ENCODE measurements at regions not wholly inside any gene's neighbourhood (a gene's known extent, or its start where the extent isn't known, plus 50 kb on each side); places are given as distances from the start of the nearest gene placed in this dataset.

DNA sequence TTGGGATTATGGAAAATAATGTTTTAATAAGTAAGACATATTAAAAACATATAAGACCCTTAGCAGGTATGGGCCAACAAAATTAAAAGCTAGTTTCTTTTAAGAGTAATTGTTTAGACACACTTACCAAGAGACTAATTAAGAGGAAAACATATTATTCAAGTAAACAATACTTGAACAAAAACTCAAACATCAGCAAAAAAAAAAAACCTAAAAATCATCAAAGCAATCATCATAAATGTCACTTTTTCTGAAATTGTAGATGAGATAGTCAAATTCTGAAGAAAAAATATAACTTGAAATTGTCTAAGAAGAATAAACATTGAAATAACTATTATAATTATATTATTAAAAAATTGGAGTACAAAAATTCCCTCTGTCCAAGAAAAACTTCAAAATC is 1318.2 kb downstream of the ZPLD1 start:
- H3K27ac ChIP-seq (ENCODE audit: low read depth, low read length): no peak overlapping the region
- no peaks in the 10 kb centered on the region for H3K9me3 ChIP-seq (ENCODE audit: low read depth, low read length)
- no peak for DNase-seq (ENCODE audit: insufficient read length, low spot score, missing footprints)
- no peak overlapping the region for H2AFZ ChIP-seq (ENCODE audit: low read length)
- no peaks in the 10 kb centered on the region for H3K36me3 ChIP-seq (ENCODE audit: insufficient read depth, low read length)
- TF ChIP-seq, protein P1, sequence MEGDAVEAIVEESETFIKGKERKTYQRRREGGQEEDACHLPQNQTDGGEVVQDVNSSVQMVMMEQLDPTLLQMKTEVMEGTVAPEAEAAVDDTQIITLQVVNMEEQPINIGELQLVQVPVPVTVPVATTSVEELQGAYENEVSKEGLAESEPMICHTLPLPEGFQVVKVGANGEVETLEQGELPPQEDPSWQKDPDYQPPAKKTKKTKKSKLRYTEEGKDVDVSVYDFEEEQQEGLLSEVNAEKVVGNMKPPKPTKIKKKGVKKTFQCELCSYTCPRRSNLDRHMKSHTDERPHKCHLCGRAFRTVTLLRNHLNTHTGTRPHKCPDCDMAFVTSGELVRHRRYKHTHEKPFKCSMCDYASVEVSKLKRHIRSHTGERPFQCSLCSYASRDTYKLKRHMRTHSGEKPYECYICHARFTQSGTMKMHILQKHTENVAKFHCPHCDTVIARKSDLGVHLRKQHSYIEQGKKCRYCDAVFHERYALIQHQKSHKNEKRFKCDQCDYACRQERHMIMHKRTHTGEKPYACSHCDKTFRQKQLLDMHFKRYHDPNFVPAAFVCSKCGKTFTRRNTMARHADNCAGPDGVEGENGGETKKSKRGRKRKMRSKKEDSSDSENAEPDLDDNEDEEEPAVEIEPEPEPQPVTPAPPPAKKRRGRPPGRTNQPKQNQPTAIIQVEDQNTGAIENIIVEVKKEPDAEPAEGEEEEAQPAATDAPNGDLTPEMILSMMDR (IDR thresholded peaks at IDR 0.05; ENCODE audit: extremely low read depth, low read depth, low read length): no peak
- no peak overlapping the region for H3K4me3 ChIP-seq (ENCODE audit: insufficient read depth, low read length)
- no peaks in the 10 kb centered on the region for H3K79me2 ChIP-seq (ENCODE audit: insufficient read depth, low read length)
- no peaks in the 10 kb centered on the region for H3K4me1 ChIP-seq (ENCODE audit: insufficient read depth, low read length)
- H4K20me1 ChIP-seq (ENCODE audit: insufficient read depth, low read length): no peaks in the 10 kb centered on the region
- no peak overlapping the region for H3K4me2 ChIP-seq (ENCODE audit: insufficient read depth, low read length)
- H3K27me3 ChIP-seq (ENCODE audit: insufficient read depth, low read length): no peaks in the 10 kb centered on the region

DNA sequence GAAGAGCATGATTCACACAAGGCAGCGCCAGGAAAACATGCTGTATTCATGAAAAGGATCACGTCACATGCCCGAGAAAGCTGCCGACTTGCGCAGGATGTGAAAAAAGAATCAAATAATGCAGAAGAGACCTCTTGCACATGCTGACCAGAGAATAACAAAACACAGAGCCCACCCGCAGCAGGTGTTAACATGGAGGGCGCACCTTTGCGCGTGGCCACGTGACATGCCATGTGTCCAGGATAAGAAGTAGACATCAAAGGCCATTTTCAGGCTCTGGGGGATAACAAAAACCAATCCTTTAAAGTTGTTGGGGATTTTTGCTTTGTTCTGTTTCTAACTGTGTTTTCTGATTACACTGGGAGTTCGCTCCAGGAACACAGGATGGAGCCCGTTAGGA is 1332.8 kb downstream of the ZPLD1 start:
- no peaks in the 10 kb centered on the region for H4K20me1 ChIP-seq (ENCODE audit: insufficient read depth, low read length)
- no peak overlapping the region for H3K4me3 ChIP-seq (ENCODE audit: insufficient read depth, low read length)
- H3K27me3 ChIP-seq (ENCODE audit: insufficient read depth, low read length): no peaks in the 10 kb centered on the region
- TF ChIP-seq, protein P1 (IDR thresholded peaks at IDR 0.05; ENCODE audit: extremely low read depth, low read depth, low read length): no peak
- DNase-seq (ENCODE audit: insufficient read length, low spot score, missing footprints): no peak
- H3K9me3 ChIP-seq (ENCODE audit: low read depth, low read length): peaks cover 2% of the 10 kb centered on the region
- no peak overlapping the region for H3K27ac ChIP-seq (ENCODE audit: low read depth, low read length)
- no peak overlapping the region for H2AFZ ChIP-seq (ENCODE audit: low read length)
- H3K4me1 ChIP-seq (ENCODE audit: insufficient read depth, low read length): no peaks in the 10 kb centered on the region
- no peak overlapping the region for H3K4me2 ChIP-seq (ENCODE audit: insufficient read depth, low read length)
- no peaks in the 10 kb centered on the region for H3K36me3 ChIP-seq (ENCODE audit: insufficient read depth, low read length)
- no peaks in the 10 kb centered on the region for H3K79me2 ChIP-seq (ENCODE audit: insufficient read depth, low read length)

DNA sequence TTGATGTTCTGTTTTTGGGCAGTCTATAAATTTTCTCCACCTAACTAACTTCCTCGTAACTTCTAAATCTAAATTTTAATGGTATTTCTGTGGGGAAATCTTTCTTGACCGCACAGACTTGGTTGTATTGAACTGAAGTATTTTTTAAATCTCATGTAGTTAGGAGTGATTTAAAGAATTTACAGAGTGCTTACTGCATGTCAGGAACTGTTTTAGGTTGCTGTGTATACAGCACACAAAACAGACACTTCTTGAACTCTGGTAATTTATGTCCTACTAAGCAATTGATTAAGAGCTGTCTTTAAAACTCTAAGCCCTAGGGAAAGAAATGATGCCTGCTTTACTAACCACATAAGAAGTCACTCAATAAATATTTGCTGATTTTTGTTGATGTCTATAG is 1350.2 kb downstream of the ZPLD1 start:
- DNase-seq (ENCODE audit: insufficient read length, low spot score, missing footprints): no peak
- TF ChIP-seq, protein P1 (IDR thresholded peaks at IDR 0.05; ENCODE audit: extremely low read depth, low read depth, low read length): no peak
- H3K27ac ChIP-seq (ENCODE audit: low read depth, low read length): no peak overlapping the region
- peaks cover 3% of the 10 kb centered on the region for H3K9me3 ChIP-seq (ENCODE audit: low read depth, low read length)
- H3K4me2 ChIP-seq (ENCODE audit: insufficient read depth, low read length): no peak overlapping the region
- H3K4me3 ChIP-seq (ENCODE audit: insufficient read depth, low read length): no peak overlapping the region
- H3K4me1 ChIP-seq (ENCODE audit: insufficient read depth, low read length): no peaks in the 10 kb centered on the region
- no peaks in the 10 kb centered on the region for H4K20me1 ChIP-seq (ENCODE audit: insufficient read depth, low read length)
- H3K27me3 ChIP-seq (ENCODE audit: insufficient read depth, low read length): no peaks in the 10 kb centered on the region
- H3K36me3 ChIP-seq (ENCODE audit: insufficient read depth, low read length): no peaks in the 10 kb centered on the region
- no peak overlapping the region for H2AFZ ChIP-seq (ENCODE audit: low read length)
- no peaks in the 10 kb centered on the region for H3K79me2 ChIP-seq (ENCODE audit: insufficient read depth, low read length)

DNA sequence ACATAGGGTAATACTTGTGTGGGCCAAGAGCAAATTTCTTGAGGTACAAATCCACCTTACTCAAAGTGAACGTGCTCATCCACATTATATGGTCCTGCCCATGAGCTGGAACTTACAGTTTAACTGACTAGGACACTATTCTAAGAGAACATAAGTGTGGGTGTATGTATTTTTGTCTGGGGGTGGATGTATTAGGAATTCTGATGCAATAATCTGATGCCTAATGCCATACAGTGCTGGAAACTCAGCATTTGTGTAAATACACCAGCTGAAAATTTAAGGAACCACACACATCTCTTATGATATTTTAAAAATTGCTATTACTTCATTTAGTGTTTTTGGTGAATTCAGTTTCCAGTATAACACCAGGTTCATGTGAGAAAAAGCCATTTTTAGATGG is 1350.7 kb downstream of the ZPLD1 start:
- Histone ChIP-seq H3K27me3 (ENCODE audit: insufficient read depth, low read length) (no peaks in the 10 kb centered on the region), H3K4me2 (ENCODE audit: insufficient read depth, low read length) (no peak overlapping the region), H3K36me3 (ENCODE audit: insufficient read depth, low read length) (no peaks in the 10 kb centered on the region), H3K4me3 (ENCODE audit: insufficient read depth, low read length) (no peak overlapping the region), H3K27ac (ENCODE audit: low read depth, low read length) (no peak overlapping the region), H2AFZ (ENCODE audit: low read length) (no peak overlapping the region), H4K20me1 (ENCODE audit: insufficient read depth, low read length) (no peaks in the 10 kb centered on the region), H3K79me2 (ENCODE audit: insufficient read depth, low read length) (no peaks in the 10 kb centered on the region), H3K4me1 (ENCODE audit: insufficient read depth, low read length) (no peaks in the 10 kb centered on the region), H3K9me3 (ENCODE audit: low read depth, low read length) (peaks cover 3% of the 10 kb centered on the region)
- TF ChIP-seq, protein P1 (IDR thresholded peaks at IDR 0.05; ENCODE audit: extremely low read depth, low read depth, low read length): no peak
- DNase-seq (ENCODE audit: insufficient read length, low spot score, missing footprints): no peak

Measured in osteoblast (primary cell).